HG02610 (cell line): ENCODE measurements at regions not wholly inside any gene's neighbourhood (a gene's known extent, or its start where the extent isn't known, plus 50 kb on each side); places are given as distances from the start of the nearest gene placed in this dataset.

Experiments
- ATAC-seq: cut with Tn5 transposase; IDR thresholded peaks from one replicate; pipeline ENCODE4 v1.9.1; 2021; ENCODE audit warnings: mild to moderate bottlenecking, moderate library complexity; ENCODE audit not compliant: unreplicated experiment

- no peak for ATAC-seq
Measured at GRCh38 chr10:128312250-128312649, 186.0 kb upstream of the MKI67 start.

- ATAC-seq: no peak
Measured at GRCh38 chr10:128314686-128315085, 188.5 kb upstream of the MKI67 start.

GRCh38 chr10:128316121-128316726 lies 190.0 kb upstream of the MKI67 start:
- ATAC-seq: no peak

GRCh38 chr10:128316925-128317324 lies 190.7 kb upstream of the MKI67 start:
- no peak for ATAC-seq

GRCh38 chr10:128318366-128318765 lies 192.1 kb upstream of the MKI67 start:
- ATAC-seq: no peak

GRCh38 chr10:128318913-128319312 lies 192.7 kb upstream of the MKI67 start:
- ATAC-seq: no peak

- no peak for ATAC-seq
Measured at GRCh38 chr10:128322106-128322505, 195.9 kb upstream of the MKI67 start.

GRCh38 chr10:128322950-128323349 lies 196.7 kb upstream of the MKI67 start:
- ATAC-seq: no peak

GRCh38 chr10:128324058-128324827 lies 198.0 kb upstream of the MKI67 start:
- ATAC-seq: no peak

- no peak for ATAC-seq
Measured at GRCh38 chr10:128325788-128326187, 199.6 kb upstream of the MKI67 start.

- no peak for ATAC-seq
Measured at GRCh38 chr10:128326251-128326650, 200.0 kb upstream of the MKI67 start.

GRCh38 chr10:128326851-128327250 lies 200.6 kb upstream of the MKI67 start:
- ATAC-seq: no peak

- no peak for ATAC-seq
Measured at GRCh38 chr10:128336401-128336800, 210.2 kb upstream of the MKI67 start.

GRCh38 chr10:128337860-128338378 lies 211.7 kb upstream of the MKI67 start:
- no peak for ATAC-seq

- no peak for ATAC-seq
Measured at GRCh38 chr10:128338951-128339350, 212.7 kb upstream of the MKI67 start.

- ATAC-seq: no peak
Measured at GRCh38 chr10:128339753-128340152, 213.5 kb upstream of the MKI67 start.

GRCh38 chr10:128345353-128345752 lies 219.1 kb upstream of the MKI67 start:
- no peak for ATAC-seq

GRCh38 chr10:128360783-128361182 lies 234.6 kb upstream of the MKI67 start:
- no peak for ATAC-seq

GRCh38 chr10:128361487-128361886 lies 235.3 kb upstream of the MKI67 start:
- ATAC-seq: no peak

- no peak for ATAC-seq
Measured at GRCh38 chr10:128362514-128362913, 236.3 kb upstream of the MKI67 start.

GRCh38 chr10:128364631-128365030 lies 238.4 kb upstream of the MKI67 start:
- ATAC-seq: no peak

- no peak for ATAC-seq
Measured at GRCh38 chr10:128365156-128365725, 239.0 kb upstream of the MKI67 start.
